UCSD-AML1 (cell line): ENCODE measurements at regions not wholly inside any gene's neighbourhood (a gene's known extent, or its start where the extent isn't known, plus 50 kb on each side); places are given as distances from the start of the nearest gene placed in this dataset.

Experiments used
- DNase-seq: peaks from one replicate; lab custom pipeline; 2025; ENCODE audit not compliant: unreplicated experiment; lab: John Stamatoyannopoulos, UW

DNA sequence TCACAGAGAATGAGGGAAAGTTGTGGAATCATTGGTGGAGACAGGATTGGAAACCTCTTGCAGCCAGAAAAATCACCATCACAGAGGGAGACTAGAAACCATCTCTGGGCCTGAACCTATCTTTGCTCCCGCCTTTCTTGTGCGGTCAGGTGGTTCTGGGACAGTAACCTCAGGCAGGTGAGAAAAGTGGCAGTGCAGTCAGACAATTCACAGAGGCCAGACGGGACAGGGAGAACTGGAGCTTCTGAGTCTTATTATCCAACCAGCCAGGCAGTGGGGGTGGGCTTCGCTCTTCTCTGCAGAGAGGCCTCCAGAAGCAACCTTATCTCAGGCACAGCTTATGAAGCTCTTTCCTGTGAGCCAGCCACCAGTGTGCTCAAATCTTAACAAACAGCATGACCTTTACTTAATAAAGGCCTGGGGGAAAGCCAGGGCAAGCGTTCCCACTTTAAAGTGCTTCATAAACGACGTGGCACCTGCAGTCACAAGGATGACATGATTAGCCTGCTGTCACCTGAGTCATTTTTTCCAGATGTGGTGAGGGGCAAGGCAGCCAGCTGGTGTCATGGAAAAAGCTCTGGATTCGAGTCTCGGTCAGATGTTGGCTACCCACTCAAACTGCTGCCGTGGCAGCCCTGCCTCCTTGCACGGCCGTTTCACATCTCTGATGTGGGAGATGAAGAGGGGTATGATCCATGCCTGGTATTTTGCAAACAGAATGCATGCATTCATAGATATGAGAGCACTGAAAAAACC lies 109.7 kb downstream of the B3GNT2 start:
- DNase-seq: peak; percentile 55

DNA sequence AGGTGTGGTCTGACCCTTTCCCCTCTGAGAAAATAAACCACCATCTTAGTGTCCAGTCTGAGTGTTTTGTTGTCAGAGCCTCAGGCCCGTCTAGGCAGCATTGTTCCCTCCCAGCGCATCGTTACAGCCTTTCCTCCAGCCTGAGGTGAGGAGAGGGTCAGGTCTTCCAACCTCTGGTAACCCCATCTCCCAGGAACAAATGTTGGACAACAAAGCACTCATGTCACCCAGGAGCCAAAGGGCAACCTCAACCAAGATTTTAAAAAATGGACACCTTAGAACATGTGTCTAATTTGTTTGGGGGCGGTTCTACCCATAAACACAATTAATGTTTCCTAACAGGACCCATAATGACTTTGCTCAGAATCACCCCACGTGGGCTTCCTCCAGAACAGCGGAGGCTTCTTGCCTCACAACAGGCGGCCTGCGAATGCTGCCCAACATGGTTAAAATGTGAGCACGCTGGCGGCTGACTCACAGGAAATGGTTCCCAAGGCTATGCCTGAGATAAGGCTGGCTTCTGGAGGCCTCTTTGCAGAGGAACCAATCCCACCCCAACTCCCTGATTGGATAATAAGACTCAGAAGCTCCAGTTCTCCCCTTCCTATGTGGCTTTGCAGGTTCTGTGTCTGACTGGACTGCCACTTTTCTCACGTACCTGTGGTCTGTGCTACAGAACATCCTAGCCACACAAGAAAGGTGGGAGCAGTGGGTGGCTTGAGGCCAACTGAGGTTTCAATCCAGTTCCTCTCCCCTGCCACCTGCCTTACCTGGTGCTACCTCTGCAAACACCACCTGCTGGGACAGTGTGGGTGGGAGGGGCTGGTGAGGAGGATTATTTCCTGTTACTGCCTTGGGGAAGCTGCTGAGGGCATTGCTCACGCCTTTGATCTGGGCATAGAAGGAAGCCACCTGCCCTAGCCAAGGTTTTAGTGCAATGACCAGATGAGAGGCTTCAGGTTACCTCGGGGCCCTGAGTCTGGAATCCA lies 108.8 kb downstream of the B3GNT2 start:
- DNase-seq: peak; percentile 89

DNA sequence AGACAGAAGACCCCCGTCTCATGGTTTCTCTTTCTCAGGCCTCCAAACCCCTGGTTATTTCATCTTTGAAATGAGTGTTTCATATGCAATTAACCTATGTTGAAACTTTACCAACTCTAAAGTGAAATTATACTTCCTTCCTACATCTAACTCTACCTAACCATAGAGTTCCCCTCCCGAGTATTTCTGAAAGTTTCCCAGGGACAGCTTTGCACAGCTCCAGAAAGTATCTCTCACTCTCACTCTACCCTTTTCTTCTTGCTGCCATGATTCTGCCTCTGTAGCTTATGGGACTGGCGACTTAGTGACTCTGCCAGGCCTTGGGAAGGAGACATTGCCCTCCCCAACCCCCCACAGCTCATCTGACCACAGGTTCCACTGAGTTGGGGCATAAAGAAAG lies 107.9 kb downstream of the B3GNT2 start:
- DNase-seq: no peak

DNA sequence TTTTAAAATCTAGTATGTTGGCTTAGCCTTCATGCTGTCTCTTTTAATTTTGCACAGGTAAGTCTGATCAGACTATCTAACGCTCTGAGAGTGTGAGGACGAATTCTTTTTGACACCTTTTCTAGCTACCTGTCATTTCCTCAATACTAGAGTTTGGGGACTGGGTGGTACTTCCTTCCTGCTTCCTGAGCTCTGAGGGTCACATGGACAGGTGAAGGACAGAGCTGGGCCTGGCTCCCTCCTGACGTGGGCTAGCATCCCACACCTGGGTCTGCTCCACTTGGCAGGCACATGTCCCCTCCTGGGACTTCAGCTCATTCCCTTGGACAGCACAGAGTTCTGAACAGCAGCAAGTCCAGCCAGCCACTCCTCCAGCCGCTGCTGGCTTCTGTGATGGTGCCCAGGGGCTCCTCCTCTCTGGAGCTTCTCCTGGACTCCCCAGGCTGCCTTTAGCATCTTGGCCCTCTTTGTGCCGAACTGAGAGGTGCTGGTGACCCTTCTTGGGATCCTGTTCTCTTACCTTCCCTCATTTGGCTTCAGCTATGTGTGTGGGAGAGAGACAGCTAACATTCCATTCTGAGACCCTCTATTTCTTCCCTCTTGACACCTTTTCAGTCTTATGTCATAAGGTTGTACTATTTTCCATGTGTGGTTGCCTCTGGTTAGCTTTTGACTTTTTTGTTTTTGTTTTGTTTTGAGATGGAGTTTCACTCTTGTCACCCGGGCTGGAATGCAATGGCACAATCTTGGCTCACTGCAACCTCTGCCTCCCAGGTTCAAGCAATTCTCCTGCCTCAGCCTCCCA lies 106.9 kb downstream of the B3GNT2 start:
- DNase-seq: peak; percentile 15

DNA sequence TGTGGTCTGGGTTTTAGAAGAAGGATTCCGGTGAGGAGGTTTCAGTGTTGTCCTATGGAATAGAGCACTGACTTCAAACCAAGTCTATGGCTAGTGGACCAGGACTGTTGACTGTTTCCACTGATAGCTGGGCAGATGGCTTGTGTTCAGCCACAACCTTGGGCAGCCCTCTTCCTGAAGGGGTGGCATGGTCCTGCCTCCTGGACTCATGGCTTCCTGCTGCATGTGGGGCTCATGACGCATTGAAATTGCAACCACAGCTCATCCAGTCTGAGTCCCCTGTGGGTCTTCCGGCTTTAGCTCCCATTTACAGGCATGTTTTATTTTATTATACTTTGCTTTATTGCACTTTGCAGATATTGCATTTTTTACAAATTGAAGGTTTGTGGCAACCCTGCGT lies 105.0 kb downstream of the B3GNT2 start:
- DNase-seq: peak; percentile 75

DNA sequence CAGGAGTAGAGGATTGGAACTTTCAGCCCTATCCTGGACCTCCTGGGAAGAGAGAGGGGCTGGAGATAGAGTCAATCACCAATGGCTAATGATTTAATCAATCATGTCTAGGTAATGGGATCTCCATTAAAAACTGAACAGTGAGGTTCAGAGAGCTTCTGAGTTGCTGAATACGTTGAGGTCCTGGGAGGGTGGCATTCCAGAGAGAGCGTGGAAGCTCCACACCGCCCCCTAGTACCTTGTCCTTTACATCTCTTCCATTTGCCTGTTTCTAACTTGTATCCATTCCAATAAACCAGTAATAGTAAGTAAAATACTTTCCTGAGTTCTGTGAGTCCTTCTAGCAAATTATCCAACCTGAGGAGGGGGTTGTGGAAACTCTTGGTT lies 101.7 kb downstream of the B3GNT2 start:
- peak; percentile 49 for DNase-seq

DNA sequence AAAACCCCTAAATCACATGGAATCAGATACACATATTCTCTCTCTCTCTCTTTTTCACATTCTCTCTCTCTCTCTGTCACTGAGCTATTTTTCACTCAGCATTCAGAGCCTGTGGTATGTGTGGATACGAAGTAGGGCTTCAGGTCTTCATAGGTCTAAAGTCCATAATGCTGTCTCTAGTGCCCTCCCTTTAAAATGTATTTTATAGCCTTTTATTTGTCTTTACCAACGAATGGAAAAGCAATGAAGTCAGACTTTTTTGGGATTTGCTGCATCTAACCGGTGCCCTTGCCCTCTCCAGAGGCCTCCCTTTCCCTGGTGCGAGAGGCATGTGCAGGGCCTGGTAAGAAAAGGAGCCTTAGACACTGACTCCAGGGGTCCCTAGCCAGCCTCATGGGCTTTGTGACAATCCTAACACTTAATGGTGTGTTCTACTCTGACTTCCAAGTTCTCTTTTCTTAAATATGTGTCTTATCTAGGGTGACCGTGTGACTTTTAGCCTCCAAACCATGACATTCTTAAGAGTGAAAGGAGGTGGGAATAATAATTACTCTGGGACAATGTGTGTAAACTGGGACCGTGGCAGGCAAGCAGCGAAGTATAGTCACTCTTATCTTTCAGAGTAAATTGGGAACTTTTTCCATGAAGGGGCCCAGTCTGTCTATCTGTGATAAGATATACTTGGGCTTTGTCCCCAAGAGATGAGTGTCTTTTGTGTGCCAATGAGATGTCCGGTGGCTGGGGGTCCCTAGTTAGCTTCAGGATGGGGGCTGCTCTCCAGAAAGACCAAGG lies 101.1 kb downstream of the B3GNT2 start:
- DNase-seq: peak; percentile 43

DNA sequence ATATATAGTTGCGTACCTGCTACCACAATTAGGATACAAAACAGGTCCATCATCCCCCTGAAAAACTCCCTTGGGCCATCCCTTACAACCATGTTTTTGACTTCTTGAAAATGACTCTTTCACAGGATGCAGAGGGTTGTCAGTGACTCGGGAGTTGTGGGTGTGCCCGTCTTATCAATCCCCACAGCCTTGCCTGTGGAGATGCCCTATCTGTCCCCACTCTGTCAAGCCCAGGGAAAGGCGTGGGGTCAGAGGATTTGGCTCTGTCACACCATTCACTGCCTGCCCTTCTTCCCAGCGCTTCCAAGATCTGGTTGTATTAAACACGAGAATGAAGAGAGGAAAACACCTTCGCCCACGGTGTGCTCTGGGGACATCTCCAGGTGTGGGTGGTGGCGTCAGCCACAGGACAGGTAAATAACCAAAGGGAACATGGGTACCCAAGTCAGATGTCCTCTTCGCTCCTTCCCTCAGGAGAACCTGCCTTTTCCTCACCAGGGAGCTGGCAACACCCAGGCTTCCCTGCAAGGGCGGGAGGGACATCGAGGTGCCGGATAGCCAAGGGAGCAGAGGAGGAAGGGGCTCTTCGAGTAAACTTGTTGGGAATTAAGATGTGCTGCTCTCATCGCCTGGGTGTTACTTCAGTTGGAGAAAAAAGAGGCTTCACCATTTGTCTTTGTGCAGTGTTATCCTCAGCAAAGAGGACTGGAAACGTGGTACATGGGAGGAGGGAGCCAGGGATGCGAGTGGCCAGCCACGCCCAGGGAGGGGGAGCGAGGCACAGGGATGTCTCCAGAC lies 100.3 kb downstream of the B3GNT2 start:
- DNase-seq: peak; percentile 61

DNA sequence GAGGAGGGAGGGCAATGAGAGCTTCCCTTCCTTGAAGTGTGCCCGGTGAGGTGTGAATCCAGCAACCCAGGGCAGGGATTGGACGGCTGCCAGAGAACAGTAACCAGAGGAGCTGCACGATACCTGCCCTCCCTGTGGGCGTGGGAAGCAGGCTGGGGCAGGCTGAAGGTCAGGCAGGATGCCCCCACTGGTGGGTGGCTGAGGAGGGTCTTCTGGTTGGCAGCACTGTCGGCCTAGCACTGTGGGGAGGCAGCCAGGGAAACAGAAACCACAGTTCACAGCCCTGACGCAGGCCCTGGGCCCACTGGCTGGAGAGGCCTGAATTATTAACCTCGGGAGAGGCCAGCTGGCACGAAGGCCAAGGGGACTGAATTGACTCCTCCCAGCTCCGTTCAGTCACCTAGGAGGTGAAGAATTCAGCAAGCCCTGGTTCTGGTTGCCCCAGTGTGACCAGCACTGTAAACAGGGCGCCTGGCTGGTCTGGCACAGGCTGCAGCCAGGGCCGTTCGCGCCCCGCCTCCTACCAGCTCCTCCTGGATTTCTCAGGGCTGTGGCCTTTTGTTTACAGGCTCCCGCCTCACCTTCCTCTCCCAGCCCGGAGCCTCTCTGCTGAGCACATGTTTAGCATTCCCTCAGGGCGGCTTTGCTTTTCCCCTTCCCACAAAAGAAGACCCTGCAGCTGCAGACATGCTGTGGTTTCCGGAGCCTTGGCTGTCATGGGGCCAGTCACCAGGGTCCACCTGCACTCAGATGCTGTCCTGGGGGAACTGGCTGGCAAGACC lies 97.8 kb downstream of the B3GNT2 start:
- peak; percentile 42 for DNase-seq

DNA sequence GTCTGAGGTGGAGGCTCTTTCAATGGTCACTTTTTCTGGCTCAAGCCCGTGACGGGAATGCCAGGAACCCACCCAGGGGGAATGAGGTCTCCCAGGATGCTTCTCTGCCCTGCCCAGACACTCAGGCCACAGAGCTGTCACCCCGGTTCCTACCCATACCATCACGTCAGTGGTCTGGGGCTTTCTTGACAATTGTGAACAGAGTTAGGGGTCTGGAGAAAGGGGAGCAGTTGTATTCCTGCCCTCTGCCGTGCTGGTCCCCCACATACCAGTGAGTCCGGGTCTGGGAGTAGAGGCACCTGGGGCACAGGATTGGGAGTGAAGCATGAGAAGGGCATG lies 97.2 kb downstream of the B3GNT2 start:
- DNase-seq: no peak

DNA sequence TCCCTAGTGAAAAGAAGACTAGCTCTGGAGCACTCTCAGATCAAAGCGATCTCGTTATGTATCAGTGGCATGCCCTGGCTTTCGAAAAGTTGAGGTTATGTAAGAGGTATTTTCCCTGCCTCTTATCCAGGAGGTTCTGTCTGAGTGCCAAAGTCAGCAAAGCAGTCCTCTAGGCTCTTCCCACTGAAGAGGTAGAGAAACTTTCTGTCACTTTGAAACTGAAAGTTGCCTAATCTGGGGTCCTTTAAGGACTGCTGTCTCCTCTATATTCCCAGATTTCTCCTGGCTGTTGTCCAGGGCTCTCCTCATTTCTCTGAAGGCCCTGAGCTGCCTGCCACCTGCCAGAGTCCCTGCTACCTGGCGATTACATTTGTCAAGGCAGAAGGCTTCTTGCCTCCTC lies 96.3 kb downstream of the B3GNT2 start:
- DNase-seq: peak; percentile 15

DNA sequence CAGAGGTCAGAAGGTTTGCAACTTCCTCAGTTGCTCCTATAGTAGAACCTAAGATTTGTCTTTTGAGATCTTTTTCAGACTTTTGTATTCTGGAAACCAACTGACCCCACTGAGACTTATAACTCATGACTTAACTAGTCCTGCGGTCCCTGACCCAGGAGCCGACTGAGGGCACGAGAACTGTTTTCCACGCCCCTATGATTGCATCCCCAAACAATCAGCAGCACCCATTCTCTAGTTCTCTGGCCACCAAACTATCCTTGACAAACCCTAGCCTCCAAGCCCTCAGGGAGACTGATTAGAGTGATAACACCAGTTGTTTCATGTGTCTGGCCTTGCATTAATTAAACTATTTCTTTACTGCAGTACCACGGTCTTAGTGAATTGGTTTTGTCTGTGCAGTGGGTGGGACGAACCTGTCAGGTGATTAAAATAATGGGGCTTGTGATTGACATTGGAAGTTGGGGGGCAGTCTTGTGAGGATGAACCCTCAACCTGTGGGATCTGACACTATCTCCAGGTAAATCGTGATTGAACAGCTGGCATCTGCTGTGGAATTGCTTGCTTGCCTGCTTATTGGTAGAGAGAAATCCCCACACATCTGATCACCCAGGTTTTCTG lies 95.7 kb downstream of the B3GNT2 start:
- DNase-seq: no peak

DNA sequence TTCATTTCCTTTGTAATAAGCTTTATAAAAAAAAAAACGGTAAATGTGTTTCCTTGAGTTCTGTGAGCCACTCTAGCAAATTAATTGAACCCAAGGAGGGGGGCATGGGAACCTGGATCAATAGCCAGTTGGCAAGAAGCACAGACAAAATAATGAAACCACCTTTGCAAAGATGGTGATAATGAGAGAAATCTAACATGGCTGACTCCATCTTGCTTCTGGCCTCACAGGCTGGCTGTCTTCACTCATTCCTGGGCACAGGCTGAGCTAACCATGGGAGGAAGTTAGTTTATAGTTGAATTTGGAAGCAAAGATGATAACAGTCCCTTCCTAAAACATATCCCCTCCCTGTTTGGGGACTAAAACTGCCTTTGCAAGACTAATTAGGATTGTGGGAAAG lies 95.1 kb downstream of the B3GNT2 start:
- DNase-seq: no peak

DNA sequence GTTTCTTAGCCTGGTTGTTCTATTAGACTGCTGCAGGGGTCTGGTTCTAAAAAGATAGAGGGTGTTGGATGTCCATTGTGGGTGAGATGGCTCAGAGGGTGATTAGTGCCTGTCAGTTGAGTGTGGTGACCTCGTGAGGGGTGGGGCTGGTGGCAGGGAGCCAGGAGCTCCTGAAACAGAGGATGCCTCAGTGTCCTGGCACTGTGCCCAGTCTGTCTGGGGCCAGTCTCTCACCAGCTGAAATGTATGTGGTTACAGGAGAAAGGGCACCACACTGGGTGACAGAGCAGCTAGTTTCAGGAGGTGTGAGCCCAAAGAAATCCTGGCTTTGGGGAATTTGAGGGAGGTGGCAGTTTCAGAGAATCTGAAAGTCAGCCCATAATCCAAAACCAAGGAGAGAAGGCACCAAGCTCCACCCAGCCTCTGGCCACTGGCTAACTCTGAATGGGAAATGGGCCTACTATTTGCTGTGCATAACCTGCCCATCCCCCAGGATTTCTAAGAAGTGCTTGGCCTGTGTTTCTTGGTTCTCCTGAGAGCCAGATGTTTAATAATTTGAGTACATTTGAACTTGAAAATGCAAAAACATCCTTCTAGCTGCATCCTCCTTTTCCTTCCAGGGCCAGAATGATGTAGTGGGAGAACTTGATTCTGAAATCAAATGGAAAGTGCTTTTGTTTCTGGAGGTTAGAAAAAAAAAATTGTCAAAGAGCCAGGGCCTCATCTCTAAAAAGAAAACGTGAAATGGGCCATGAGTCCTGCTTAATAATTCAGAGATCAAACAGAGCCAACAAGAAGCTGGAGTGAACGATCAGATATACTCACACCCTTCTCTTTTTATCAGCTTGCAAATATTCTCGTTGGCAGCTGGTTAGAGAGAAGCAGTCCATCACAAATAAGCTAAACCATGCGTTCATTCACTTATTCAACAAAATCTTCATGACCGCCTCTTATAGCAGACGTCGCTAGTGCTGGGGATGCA lies 92.3 kb downstream of the B3GNT2 start:
- peak; percentile 68 for DNase-seq

DNA sequence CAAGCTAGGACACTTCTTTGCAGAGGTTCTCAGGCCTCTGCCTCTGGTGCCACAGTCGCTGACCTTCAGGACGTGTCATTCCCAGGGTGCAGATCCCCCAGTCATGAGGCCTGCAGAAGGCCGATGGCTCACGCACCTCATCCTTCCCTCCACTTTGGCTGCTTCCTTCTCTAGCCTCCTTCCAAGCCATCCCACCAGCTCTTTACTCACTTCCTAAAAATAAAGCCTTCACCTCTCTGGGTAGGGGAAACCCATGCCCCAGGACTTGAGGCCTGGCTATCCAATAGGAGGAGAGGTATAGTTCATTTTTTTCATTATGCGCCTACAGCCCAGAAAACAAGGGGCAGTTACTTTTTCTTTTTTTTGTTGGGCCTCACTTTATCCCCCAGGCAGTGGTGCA lies 91.4 kb downstream of the B3GNT2 start:
- no peak for DNase-seq

DNA sequence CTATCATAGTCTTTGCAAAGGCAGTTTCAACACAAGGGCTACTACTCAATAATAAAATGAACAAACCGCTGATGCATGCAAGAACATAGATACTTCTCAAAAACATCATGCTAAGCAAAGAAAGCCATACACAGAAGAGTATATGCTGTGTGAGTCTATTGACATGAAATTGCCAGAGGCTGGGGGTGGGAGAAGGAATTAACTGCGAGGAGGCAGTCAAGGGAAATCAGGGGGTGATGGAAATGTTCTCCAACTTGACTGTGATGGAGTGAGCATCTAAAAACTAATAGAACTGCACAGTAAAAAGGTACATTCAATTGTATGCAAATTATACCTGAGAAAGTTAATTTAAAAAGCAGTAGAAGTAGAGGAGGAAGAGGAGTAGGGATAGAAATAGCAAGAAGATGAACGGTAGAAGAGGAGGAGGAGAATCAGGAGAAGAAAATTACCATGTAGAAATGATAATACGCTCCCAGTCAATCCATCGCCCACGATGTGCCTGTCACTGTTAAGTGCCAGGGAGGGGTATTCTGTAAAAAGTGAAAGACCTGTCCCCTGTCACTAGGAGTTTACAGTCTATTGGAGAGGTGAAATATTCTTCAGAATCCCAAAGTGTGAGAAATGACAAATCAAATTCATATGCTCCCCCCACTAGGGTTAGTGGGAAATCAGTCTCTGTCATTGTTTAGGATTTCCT lies 90.3 kb downstream of the B3GNT2 start:
- DNase-seq: no peak

DNA sequence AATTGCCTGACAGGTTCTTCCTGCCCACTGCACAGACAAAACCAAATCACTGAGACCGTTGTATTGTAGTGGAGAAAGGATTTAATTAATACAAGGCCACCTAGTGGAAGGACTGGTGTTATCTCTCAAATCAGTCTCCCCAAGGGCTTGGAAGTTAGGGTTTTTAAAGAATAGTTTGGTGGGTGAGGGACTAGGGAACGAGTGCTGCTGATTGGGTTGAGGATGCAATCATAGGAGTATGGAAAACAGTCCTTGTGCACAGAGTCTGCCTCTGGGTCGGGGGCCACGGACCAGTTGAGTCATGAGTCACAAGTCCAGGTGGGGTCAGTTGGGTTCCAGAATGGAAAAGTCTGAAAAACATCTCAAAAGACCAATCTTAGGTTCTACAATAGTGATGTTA lies 89.1 kb downstream of the B3GNT2 start:
- DNase-seq: no peak
